Loucy (cell line): ENCODE measurements at regions not wholly inside any gene's neighbourhood (a gene's known extent, or its start where the extent isn't known, plus 50 kb on each side); places are given as distances from the start of the nearest gene placed in this dataset.

Source experiments
- H2AFZ ChIP-seq: fragments of 200-600 bp; sonication (generic); 2 replicates; pipeline ENCODE4 v1.6.0; 2016; ENCODE audit warnings: antibody characterized with exemption, mild to moderate bottlenecking, low read length, moderate library complexity
- H3F3A ChIP-seq: fragments of 200-600 bp; 2 replicates; pipeline ENCODE4 v1.6.0; 2016; ENCODE audit warnings: antibody characterized with exemption, low read depth, mild to moderate bottlenecking
- H3K27me3 ChIP-seq: fragments of 200-600 bp; sonication (generic); 2 replicates; pipeline ENCODE4 v1.6.1; 2014; ENCODE audit warnings: low read length, mild to moderate bottlenecking; ENCODE audit not compliant: insufficient read depth, poor library complexity, severe bottlenecking
- H3K36me3 ChIP-seq: fragments of 200-600 bp; sonication (generic); 2 replicates; pipeline ENCODE4 v1.6.1; 2016; ENCODE audit warnings: low read length; ENCODE audit not compliant: insufficient read depth
- H3K4me1 ChIP-seq: fragments of 200-600 bp; sonication (generic); 2 replicates; pipeline ENCODE4 v1.5.1; 2014; ENCODE audit warnings: low read length, mild to moderate bottlenecking; ENCODE audit not compliant: insufficient read depth, poor library complexity, severe bottlenecking
- H3K4me2 ChIP-seq: fragments of 200-600 bp; sonication (generic); 2 replicates; pipeline ENCODE4 v1.6.0; 2014; ENCODE audit warnings: antibody characterized with exemption, low read length, low read depth, mild to moderate bottlenecking; ENCODE audit not compliant: poor library complexity, severe bottlenecking
- H3K4me3 ChIP-seq: fragments of 200-600 bp; sonication (generic); 2 replicates; pipeline ENCODE4 v1.5.1; 2014; ENCODE audit warnings: low read length, mild to moderate bottlenecking, mixed read lengths; ENCODE audit not compliant: poor library complexity, severe bottlenecking
- H3K79me2 ChIP-seq: fragments of 200-600 bp; sonication (generic); 2 replicates; pipeline ENCODE4 v1.6.1; 2014; ENCODE audit warnings: low read length; ENCODE audit not compliant: insufficient read depth
- H3K9ac ChIP-seq: fragments of 200-600 bp; sonication (generic); 2 replicates; pipeline ENCODE4 v1.6.0; 2014; ENCODE audit warnings: mild to moderate bottlenecking, low read depth, low read length, moderate library complexity; ENCODE audit not compliant: poor library complexity, severe bottlenecking
- H3K9me2 ChIP-seq: fragments of 200-600 bp; sonication (generic); replicated peaks from 2 replicates; pipeline ENCODE4 v1.6.1; 2016; ENCODE audit warnings: low read depth, low read length, mixed read lengths
- H3K9me3 ChIP-seq: fragments of 200-600 bp; sonication (generic); 2 replicates; pipeline ENCODE4 v1.6.1; 2014; ENCODE audit warnings: mild to moderate bottlenecking, antibody characterized with exemption, low read length, low read depth; ENCODE audit not compliant: insufficient read depth
- H4K20me1 ChIP-seq: fragments of 200-600 bp; sonication (generic); 2 replicates; pipeline ENCODE4 v1.6.0; 2014; ENCODE audit warnings: antibody characterized with exemption, low read length, mild to moderate bottlenecking; ENCODE audit not compliant: insufficient read depth, poor library complexity, severe bottlenecking
- EZH2phosphoT487 ChIP-seq: fragments of 200-600 bp; IDR thresholded peaks from 2 replicates; pipeline ENCODE4 v1.6.1; 2018; ENCODE audit warnings: antibody characterized with exemption, mild to moderate bottlenecking, moderate library complexity, borderline replicate concordance
- TF ChIP-seq, protein P1 (sequence below): fragments of 200-600 bp; sonication (generic); conservative IDR thresholded peaks from 2 replicates; pipeline ENCODE4 v1.5.1; 2014; ENCODE audit warnings: mild to moderate bottlenecking, antibody characterized with exemption, low read length

DNA sequence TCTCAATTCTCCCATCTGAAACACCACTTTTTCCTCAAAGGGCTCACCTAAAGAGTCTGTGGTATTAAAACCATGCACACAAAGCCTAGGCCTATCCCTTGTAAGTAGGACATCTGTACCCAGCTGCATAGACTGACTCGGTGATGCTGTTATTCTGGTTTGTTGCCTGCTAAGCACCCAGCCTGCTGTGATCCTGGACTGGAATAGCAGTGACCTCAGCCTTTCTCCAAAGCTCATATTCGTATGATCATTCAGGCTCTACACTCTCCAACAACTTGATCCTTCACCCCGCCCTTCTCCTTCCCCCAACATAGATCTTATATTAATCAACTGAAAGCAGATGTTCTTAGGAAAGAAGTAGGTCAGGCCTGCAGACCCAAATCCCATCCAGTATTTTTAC lies 81.4 kb upstream of the WWC1 start:
- Histone ChIP-seq H3K27me3 (no peaks in the 10 kb centered on the region), H3K9ac (no peak overlapping the region), H3K79me2 (no peaks in the 10 kb centered on the region), H3K36me3 (no peaks in the 10 kb centered on the region), H4K20me1 (no peaks in the 10 kb centered on the region), H3K9me3 (no peaks in the 10 kb centered on the region), H3F3A (no peaks in the 10 kb centered on the region), H2AFZ (no peak overlapping the region), H3K4me2 (no peak overlapping the region), H3K9me2 (no peaks in the 10 kb centered on the region), H3K4me1 (no peaks in the 10 kb centered on the region), H3K4me3 (no peak overlapping the region)
- TF ChIP-seq, protein P1, sequence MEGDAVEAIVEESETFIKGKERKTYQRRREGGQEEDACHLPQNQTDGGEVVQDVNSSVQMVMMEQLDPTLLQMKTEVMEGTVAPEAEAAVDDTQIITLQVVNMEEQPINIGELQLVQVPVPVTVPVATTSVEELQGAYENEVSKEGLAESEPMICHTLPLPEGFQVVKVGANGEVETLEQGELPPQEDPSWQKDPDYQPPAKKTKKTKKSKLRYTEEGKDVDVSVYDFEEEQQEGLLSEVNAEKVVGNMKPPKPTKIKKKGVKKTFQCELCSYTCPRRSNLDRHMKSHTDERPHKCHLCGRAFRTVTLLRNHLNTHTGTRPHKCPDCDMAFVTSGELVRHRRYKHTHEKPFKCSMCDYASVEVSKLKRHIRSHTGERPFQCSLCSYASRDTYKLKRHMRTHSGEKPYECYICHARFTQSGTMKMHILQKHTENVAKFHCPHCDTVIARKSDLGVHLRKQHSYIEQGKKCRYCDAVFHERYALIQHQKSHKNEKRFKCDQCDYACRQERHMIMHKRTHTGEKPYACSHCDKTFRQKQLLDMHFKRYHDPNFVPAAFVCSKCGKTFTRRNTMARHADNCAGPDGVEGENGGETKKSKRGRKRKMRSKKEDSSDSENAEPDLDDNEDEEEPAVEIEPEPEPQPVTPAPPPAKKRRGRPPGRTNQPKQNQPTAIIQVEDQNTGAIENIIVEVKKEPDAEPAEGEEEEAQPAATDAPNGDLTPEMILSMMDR, result no peak
- no peak for TF ChIP-seq EZH2phosphoT487

DNA sequence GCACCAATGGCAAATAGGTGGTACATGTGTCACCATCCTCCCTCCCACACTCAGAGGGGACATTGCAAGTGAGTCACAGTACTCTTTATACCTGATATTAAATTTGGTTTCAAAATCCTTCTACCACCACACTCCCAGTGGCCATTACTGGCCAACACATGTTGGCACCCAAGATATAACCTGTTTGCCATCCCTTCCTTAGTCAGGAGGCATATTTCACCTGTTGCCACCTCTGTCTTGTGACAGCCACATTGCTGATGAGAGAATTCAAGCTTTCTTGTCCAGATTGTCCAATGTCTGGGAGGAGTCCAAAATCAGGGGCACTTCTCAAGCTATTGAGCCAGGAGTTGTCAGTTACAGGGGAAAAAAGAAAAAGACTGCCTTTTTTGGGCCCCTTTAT lies 80.2 kb upstream of the WWC1 start:
- H3K27me3 ChIP-seq, result no peaks in the 10 kb centered on the region
- TF ChIP-seq EZH2phosphoT487, result no peak
- TF ChIP-seq, protein P1, result no peak

DNA sequence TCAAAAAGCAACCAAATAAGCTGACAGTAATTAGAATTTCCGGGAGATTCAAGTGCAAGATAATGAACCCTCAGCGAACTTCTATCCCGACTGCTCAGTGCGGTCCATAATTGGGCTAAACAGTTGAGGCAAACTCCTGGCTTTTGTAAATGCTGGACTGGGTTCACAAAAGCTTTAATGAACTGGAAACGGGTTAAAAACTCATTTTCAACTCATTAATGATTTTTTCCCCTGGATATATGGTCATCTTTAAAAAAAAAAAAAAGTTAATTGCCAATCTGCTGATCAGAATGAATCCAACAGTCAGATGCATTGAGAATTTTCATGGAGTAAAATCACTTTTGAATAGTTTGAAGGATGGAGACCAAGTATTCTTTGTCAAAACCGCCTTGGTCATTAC lies 79.5 kb upstream of the WWC1 start:
- TF ChIP-seq, protein P1, result no peak
- no peak for TF ChIP-seq EZH2phosphoT487
- no peak overlapping the region for H3K9ac ChIP-seq

More for the DNA sequence above, 80.2 kb upstream of the WWC1 start:
- no peaks in the 10 kb centered on the region for H3K79me2 ChIP-seq
- no peaks in the 10 kb centered on the region for H3K36me3 ChIP-seq
- no peaks in the 10 kb centered on the region for H3K9me2 ChIP-seq
- no peaks in the 10 kb centered on the region for H3F3A ChIP-seq
- H3K4me1 ChIP-seq, result no peaks in the 10 kb centered on the region
- H3K9me3 ChIP-seq, result no peaks in the 10 kb centered on the region
- no peak overlapping the region for H3K4me3 ChIP-seq
- H2AFZ ChIP-seq, result no peak overlapping the region
- no peaks in the 10 kb centered on the region for H4K20me1 ChIP-seq
- H3K4me2 ChIP-seq, result no peak overlapping the region
- no peak overlapping the region for H3K9ac ChIP-seq

More for the DNA sequence above, 79.5 kb upstream of the WWC1 start:
- H3K36me3 ChIP-seq, result no peaks in the 10 kb centered on the region
- H3K4me1 ChIP-seq, result no peaks in the 10 kb centered on the region
- no peaks in the 10 kb centered on the region for H3K27me3 ChIP-seq
- no peaks in the 10 kb centered on the region for H3F3A ChIP-seq
- H3K9me2 ChIP-seq, result no peaks in the 10 kb centered on the region
- no peaks in the 10 kb centered on the region for H3K79me2 ChIP-seq
- no peaks in the 10 kb centered on the region for H4K20me1 ChIP-seq
- H2AFZ ChIP-seq, result no peak overlapping the region
- no peak overlapping the region for H3K4me2 ChIP-seq
- no peak overlapping the region for H3K4me3 ChIP-seq
- H3K9me3 ChIP-seq, result no peaks in the 10 kb centered on the region
